ENCODE measurements at regions not wholly inside any gene's neighbourhood (a gene's known extent, or its start where the extent isn't known, plus 50 kb on each side); places are given as distances from the start of the nearest gene placed in this dataset.

DNA sequence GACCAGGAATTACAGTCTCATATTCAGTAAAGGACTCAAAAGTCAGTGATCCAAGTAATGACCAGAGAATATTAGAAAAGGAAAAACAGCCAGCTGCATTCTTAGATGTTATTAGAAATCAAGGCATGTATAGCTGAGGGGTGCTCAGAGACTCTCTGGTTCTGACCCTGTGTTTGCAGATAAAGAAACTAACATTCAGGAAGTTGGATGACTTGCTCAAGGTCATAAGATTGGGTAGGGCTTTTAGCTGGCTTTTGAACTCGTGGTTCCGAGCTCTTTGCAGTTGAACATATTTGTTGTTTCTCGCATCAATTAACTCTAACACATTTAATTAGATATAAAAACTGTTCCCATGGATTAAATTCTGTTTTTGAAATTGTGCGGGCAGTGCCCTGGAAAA lies 62.5 kb upstream of the ENPP6 start:
- TF ChIP-seq, protein P1, sequence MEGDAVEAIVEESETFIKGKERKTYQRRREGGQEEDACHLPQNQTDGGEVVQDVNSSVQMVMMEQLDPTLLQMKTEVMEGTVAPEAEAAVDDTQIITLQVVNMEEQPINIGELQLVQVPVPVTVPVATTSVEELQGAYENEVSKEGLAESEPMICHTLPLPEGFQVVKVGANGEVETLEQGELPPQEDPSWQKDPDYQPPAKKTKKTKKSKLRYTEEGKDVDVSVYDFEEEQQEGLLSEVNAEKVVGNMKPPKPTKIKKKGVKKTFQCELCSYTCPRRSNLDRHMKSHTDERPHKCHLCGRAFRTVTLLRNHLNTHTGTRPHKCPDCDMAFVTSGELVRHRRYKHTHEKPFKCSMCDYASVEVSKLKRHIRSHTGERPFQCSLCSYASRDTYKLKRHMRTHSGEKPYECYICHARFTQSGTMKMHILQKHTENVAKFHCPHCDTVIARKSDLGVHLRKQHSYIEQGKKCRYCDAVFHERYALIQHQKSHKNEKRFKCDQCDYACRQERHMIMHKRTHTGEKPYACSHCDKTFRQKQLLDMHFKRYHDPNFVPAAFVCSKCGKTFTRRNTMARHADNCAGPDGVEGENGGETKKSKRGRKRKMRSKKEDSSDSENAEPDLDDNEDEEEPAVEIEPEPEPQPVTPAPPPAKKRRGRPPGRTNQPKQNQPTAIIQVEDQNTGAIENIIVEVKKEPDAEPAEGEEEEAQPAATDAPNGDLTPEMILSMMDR (IDR thresholded peaks at IDR 0.05), result no peak
- TF ChIP-seq POLR2A (IDR thresholded peaks at IDR 0.05) (no peak), POLR2AphosphoS5 (IDR thresholded peaks at IDR 0.05) (no peak)
